ENCODE measurements at regions not wholly inside any gene's neighbourhood (a gene's known extent, or its start where the extent isn't known, plus 50 kb on each side); places are given as distances from the start of the nearest gene placed in this dataset.

GRCh38 chr7:7051206-7051877, 131.0 kb upstream of the C1GALT1 start:
- DNase-seq (ENCODE audit: low read depth in 2 of 2), result no peak

GRCh38 chr7:7054252-7054830, 128.0 kb upstream of the C1GALT1 start:
- no peak for DNase-seq (ENCODE audit: low read depth in 2 of 2)

GRCh38 chr7:7060828-7061599, 121.3 kb upstream of the C1GALT1 start:
- no peak for DNase-seq (ENCODE audit: low read depth in 2 of 2)

- DNase-seq (ENCODE audit: low read depth in 2 of 2), result no peak
Measured at GRCh38 chr7:7077945-7078344, 104.4 kb upstream of the C1GALT1 start.

- DNase-seq (ENCODE audit: low read depth in 2 of 2), result no peak
Measured at GRCh38 chr7:7080802-7081201, 101.5 kb upstream of the C1GALT1 start.

- DNase-seq (ENCODE audit: low read depth in 2 of 2), result no peak
Measured at GRCh38 chr7:7090460-7090859, 91.9 kb upstream of the C1GALT1 start.

GRCh38 chr7:7098280-7098818, 84.0 kb upstream of the C1GALT1 start:
- no peak for DNase-seq (ENCODE audit: low read depth in 2 of 2)

- no peak for DNase-seq (ENCODE audit: low read depth in 2 of 2)
Measured at GRCh38 chr7:7099584-7100014, 82.7 kb upstream of the C1GALT1 start.

GRCh38 chr7:7100432-7100849, 81.9 kb upstream of the C1GALT1 start:
- no peak for DNase-seq (ENCODE audit: low read depth in 2 of 2)

- no peak for DNase-seq (ENCODE audit: low read depth in 2 of 2)
Measured at GRCh38 chr7:7102906-7103305, 79.4 kb upstream of the C1GALT1 start.

- no peak for DNase-seq (ENCODE audit: low read depth in 2 of 2)
Measured at GRCh38 chr7:7103343-7104313, 78.7 kb upstream of the C1GALT1 start.

- no peak for DNase-seq (ENCODE audit: low read depth in 2 of 2)
Measured at GRCh38 chr7:7104314-7104698, 78.0 kb upstream of the C1GALT1 start.

- DNase-seq (ENCODE audit: low read depth in 2 of 2), result no peak
Measured at GRCh38 chr7:7104971-7105370, 77.4 kb upstream of the C1GALT1 start.

GRCh38 chr7:7105800-7106582, 76.4 kb upstream of the C1GALT1 start:
- DNase-seq (ENCODE audit: low read depth in 2 of 2), result no peak

GRCh38 chr7:7108931-7109330, 73.4 kb upstream of the C1GALT1 start:
- DNase-seq (ENCODE audit: low read depth in 2 of 2), result no peak

GRCh38 chr7:7109934-7110333, 72.4 kb upstream of the C1GALT1 start:
- no peak for DNase-seq (ENCODE audit: low read depth in 2 of 2)

- no peak for DNase-seq (ENCODE audit: low read depth in 2 of 2)
Measured at GRCh38 chr7:7110706-7111105, 71.6 kb upstream of the C1GALT1 start.

- no peak for DNase-seq (ENCODE audit: low read depth in 2 of 2)
Measured at GRCh38 chr7:7112868-7113267, 69.5 kb upstream of the C1GALT1 start.

- no peak for DNase-seq (ENCODE audit: low read depth in 2 of 2)
Measured at GRCh38 chr7:7114575-7115291, 67.6 kb upstream of the C1GALT1 start.

- DNase-seq (ENCODE audit: low read depth in 2 of 2), result no peak
Measured at GRCh38 chr7:7117935-7118586, 64.3 kb upstream of the C1GALT1 start.
